Neuronal stem cell (in vitro differentiated cells): ENCODE measurements at regions not wholly inside any gene's neighbourhood (a gene's known extent, or its start where the extent isn't known, plus 50 kb on each side); places are given as distances from the start of the nearest gene placed in this dataset.

Source experiments
- DNase-seq: peaks from one replicate; pipeline ENCODE4 v3.0.0-alpha.2; 2013; ENCODE audit warnings: low spot score
- H2AFZ ChIP-seq: one replicate; pipeline ENCODE4 v1.6.1; 2013; ENCODE audit warnings: mild to moderate bottlenecking, low read length, inconsistent platforms
- H2AK5ac ChIP-seq: 2 replicates; pipeline ENCODE4 v1.6.1; 2013; ENCODE audit warnings: low read depth, mild to moderate bottlenecking, inconsistent platforms, low read length, moderate library complexity, mixed read lengths
- H2BK120ac ChIP-seq: 2 replicates; pipeline ENCODE4 v1.6.1; 2013; ENCODE audit warnings: low read depth, mild to moderate bottlenecking, inconsistent platforms, low read length, moderate library complexity, mixed read lengths
- H2BK12ac ChIP-seq: one replicate; pipeline ENCODE4 v1.6.1; 2013; ENCODE audit warnings: low read length, inconsistent platforms
- H2BK15ac ChIP-seq: 2 replicates; pipeline ENCODE4 v1.6.1; 2013; ENCODE audit warnings: mild to moderate bottlenecking, low read length, inconsistent platforms, mixed read lengths
- H2BK5ac ChIP-seq: one replicate; pipeline ENCODE4 v1.6.1; 2013; ENCODE audit warnings: inconsistent platforms, mild to moderate bottlenecking, low read length, moderate library complexity
- H3K14ac ChIP-seq: one replicate; pipeline ENCODE4 v1.6.1; 2013; ENCODE audit warnings: low read length, inconsistent platforms
- H3K18ac ChIP-seq: 2 replicates; pipeline ENCODE4 v1.6.1; 2013; ENCODE audit warnings: low read length, inconsistent platforms
- H3K23ac ChIP-seq: 2 replicates; pipeline ENCODE4 v1.6.1; 2013; ENCODE audit warnings: low read depth, mild to moderate bottlenecking, mixed read lengths, low read length, inconsistent platforms; ENCODE audit not compliant: poor library complexity
- H3K27ac ChIP-seq: replicated peaks from 3 replicates; pipeline ENCODE4 v1.5.1; 2013; ENCODE audit warnings: low read length, inconsistent platforms
- H3K27me3 ChIP-seq, 3 experiments: 2 replicates each; pipeline ENCODE4 v1.6.1; 2013; ENCODE audit warnings: low read length in 3 of 3, mild to moderate bottlenecking in 2 of 3, inconsistent platforms in 1 of 3, low read depth in 1 of 3, mixed read lengths in 1 of 3, moderate library complexity in 1 of 3; ENCODE audit not compliant: control insufficient read depth in 3 of 3, insufficient read depth in 3 of 3
- H3K36me3 ChIP-seq, 2 donors: replicated peaks in 1 of 2; 2 replicates each; pipeline ENCODE4 v1.6.1; 2013; ENCODE audit warnings: low read length in 2 of 2; ENCODE audit not compliant: control insufficient read depth in 2 of 2, insufficient read depth in 2 of 2
- H3K4ac ChIP-seq: 2 replicates; pipeline ENCODE4 v1.6.1; 2013; ENCODE audit warnings: inconsistent platforms, mild to moderate bottlenecking, low read length, moderate library complexity
- H3K4me1 ChIP-seq, 2 donors: 1 replicate in 1 of 2; 2 replicates in 1 of 2; pipeline ENCODE4 v1.6.1; 2013; ENCODE audit warnings: low read length in 2 of 2, low read depth in 1 of 2; ENCODE audit not compliant: control insufficient read depth in 2 of 2, insufficient read depth in 1 of 2
- H3K4me2 ChIP-seq: one replicate; pipeline ENCODE4 v1.6.1; 2013; ENCODE audit warnings: mild to moderate bottlenecking, low read length, inconsistent platforms; ENCODE audit not compliant: insufficient read depth, poor library complexity, severe bottlenecking
- H3K4me3 ChIP-seq, 2 donors: 2 replicates each; pipeline ENCODE4 v1.5.1; 2013; ENCODE audit warnings: low read length in 2 of 2, mild to moderate bottlenecking in 2 of 2, inconsistent platforms in 1 of 2, moderate library complexity in 1 of 2
- H3K79me1 ChIP-seq: one replicate; pipeline ENCODE4 v1.6.1; 2013; ENCODE audit warnings: low read depth, mild to moderate bottlenecking, inconsistent platforms, low read length, moderate library complexity
- H3K9ac ChIP-seq: one replicate; pipeline ENCODE4 v1.6.1; 2013; ENCODE audit warnings: mild to moderate bottlenecking, low read depth, low read length, inconsistent platforms; ENCODE audit not compliant: poor library complexity
- H3K9me3 ChIP-seq, 2 donors: replicated peaks in 1 of 2; 2 replicates each; pipeline versions ENCODE3 to v1.6.1; 2013; ENCODE audit warnings: low read length in 2 of 2, mild to moderate bottlenecking in 2 of 2, inconsistent platforms in 1 of 2, low read depth in 1 of 2, mixed read lengths in 1 of 2, moderate library complexity in 1 of 2; ENCODE audit not compliant: control insufficient read depth in 2 of 2, insufficient read depth in 1 of 2
- H4K8ac ChIP-seq: one replicate; pipeline ENCODE4 v1.6.1; 2013; ENCODE audit warnings: low read depth, mild to moderate bottlenecking, inconsistent platforms, low read length, moderate library complexity
- H4K91ac ChIP-seq: one replicate; pipeline ENCODE4 v1.6.1; 2013; ENCODE audit warnings: low read length, low read depth, mild to moderate bottlenecking, inconsistent platforms; ENCODE audit not compliant: poor library complexity
- WGBS, 2 donors: extraction: QIAGEN DNeasy Blood & Tissue Kit; methylation state at CpG; one replicate each; pipeline ENCODE4 v1.1.7; 2013; ENCODE audit warnings: missing lambda C conversion rate in 2 of 2, mixed read lengths in 1 of 2; ENCODE audit not compliant: insufficient read length in 2 of 2, insufficient replicate concordance in 1 of 2; ENCODE audit errors: extremely low coverage in 2 of 2; 5-methylcytosine and 5-hydroxymethylcytosine counted together

DNA sequence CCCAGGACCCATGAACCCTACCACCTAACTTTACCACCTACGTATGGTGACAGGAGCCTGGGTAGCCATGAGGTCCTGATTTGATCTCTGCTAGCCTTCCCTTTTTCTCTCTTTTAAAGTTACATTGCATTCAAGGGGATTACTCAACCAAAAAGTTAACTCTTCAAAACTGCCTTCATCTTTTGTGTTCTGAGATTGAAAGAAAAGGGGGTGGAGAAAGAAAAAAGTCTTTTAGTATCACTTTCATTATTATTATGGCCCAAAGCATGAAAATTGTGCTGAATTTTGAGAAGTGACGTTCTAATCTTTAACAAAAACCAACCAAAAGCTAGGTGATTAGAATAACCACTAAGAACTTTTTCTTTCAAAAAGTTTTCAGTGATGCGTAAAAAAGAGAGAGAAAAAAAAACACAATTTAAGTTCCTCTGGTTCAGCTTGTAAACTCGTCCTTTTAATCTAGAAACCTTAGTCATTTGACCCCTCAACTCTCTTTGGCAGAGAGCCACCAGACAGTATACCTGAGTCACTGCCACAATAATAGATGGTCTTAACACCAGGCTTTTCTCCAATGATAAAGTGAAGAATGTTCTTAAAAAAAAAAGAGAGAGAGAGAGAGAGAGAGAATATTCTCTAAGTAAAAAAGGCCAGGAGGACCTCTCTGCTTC lies 347.4 kb upstream of the FGF13 start:
- DNase-seq: no peak
- no CpG with 5 or more reads among the region's 4 CpGs for WGBS, 2 donors

DNA sequence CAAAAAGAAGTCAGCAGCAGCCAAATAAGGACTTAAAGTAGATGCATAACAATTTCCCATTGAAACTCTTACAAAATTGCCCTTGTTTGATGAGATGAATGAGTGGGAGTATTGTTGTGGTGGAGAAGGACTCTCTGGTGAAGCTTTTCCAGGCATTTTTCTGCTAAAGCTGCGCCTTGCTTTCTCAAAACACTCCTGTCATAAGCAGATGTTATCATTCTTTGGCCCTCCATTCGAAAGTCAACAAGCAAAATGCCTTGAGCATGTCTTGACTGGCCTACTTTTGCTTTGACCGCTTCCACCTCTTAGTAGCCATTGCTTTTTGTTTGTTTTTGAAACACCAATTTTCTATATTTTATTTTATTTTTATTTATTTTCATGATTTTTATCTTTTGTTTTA lies 340.9 kb upstream of the FGF13 start:
- no peaks in the 10 kb centered on the region for H3K9me3 ChIP-seq
- H2BK5ac ChIP-seq: no peak overlapping the region
- H4K8ac ChIP-seq: no peak overlapping the region
- H4K91ac ChIP-seq: no peak overlapping the region
- no peak for DNase-seq
- H3K79me1 ChIP-seq: no peaks in the 10 kb centered on the region
- H3K36me3 ChIP-seq: no peaks in the 10 kb centered on the region
- no peak overlapping the region for H3K23ac ChIP-seq
- H3K27ac ChIP-seq: no peak overlapping the region
- H3K4me3 ChIP-seq: no peak overlapping the region
- no peak overlapping the region for H3K14ac ChIP-seq
- no CpG with 5 or more reads among the region's 3 CpGs for WGBS, 2 donors
- H2AK5ac ChIP-seq: no peak overlapping the region
- H3K18ac ChIP-seq: no peak overlapping the region
- H3K4me1 ChIP-seq: no peaks in the 10 kb centered on the region
- H3K4ac ChIP-seq: no peak overlapping the region
- H2BK15ac ChIP-seq: no peak overlapping the region
- H3K27me3 ChIP-seq: no peaks in the 10 kb centered on the region
- no peak overlapping the region for H3K9ac ChIP-seq
- no peak overlapping the region for H2AFZ ChIP-seq
- no peak overlapping the region for H2BK120ac ChIP-seq
- H3K4me2 ChIP-seq: no peak overlapping the region
- H2BK12ac ChIP-seq: no peak overlapping the region

More for the DNA sequence above, 347.4 kb upstream of the FGF13 start:
- no peaks in the 10 kb centered on the region for H3K36me3 ChIP-seq
- peaks cover 0 to 2% of the 10 kb centered on the region in 2 donors for H3K4me1 ChIP-seq
- no peak overlapping the region for H3K4me2 ChIP-seq
- no peak overlapping the region for H4K91ac ChIP-seq
- H3K79me1 ChIP-seq: no peaks in the 10 kb centered on the region
- no peak overlapping the region for H2BK120ac ChIP-seq
- no peak overlapping the region for H2BK5ac ChIP-seq
- H3K4me3 ChIP-seq: no peak overlapping the region
- no peak overlapping the region for H3K27ac ChIP-seq
- H3K4ac ChIP-seq: no peak overlapping the region
- no peaks in the 10 kb centered on the region for H3K27me3 ChIP-seq
- H2BK15ac ChIP-seq: no peak overlapping the region
- H3K14ac ChIP-seq: no peak overlapping the region
- no peak overlapping the region for H4K8ac ChIP-seq
- H3K23ac ChIP-seq: no peak overlapping the region
- H2AK5ac ChIP-seq: no peak overlapping the region
- no peak overlapping the region for H2BK12ac ChIP-seq
- H3K18ac ChIP-seq: no peak overlapping the region
- H3K9me3 ChIP-seq: no peaks in the 10 kb centered on the region
- no peak overlapping the region for H3K9ac ChIP-seq
- H2AFZ ChIP-seq: no peak overlapping the region

GRCh38 chrX:139049465-139049864 lies 337.9 kb upstream of the FGF13 start:
- Histone ChIP-seq H2BK5ac (no peak overlapping the region), H3K79me1 (no peaks in the 10 kb centered on the region), H3K4me1 (no peaks in the 10 kb centered on the region), H3K27me3 (no peaks in the 10 kb centered on the region), H2AFZ (no peak overlapping the region), H3K27ac (no peak overlapping the region), H3K18ac (no peak overlapping the region), H3K23ac (no peak overlapping the region), H3K36me3 (no peaks in the 10 kb centered on the region), H2BK120ac (no peak overlapping the region), H3K4ac (no peak overlapping the region), H3K9me3 (no peaks in the 10 kb centered on the region), H4K8ac (no peak overlapping the region), H2BK12ac (no peak overlapping the region), H4K91ac (no peak overlapping the region), H3K14ac (no peak overlapping the region), H3K9ac (no peak overlapping the region), H2BK15ac (no peak overlapping the region), H3K4me3 (no peak overlapping the region), H3K4me2 (no peak overlapping the region), H2AK5ac (no peak overlapping the region)
- WGBS, 2 donors: no CpG with 5 or more reads among the region's 1 CpG
- DNase-seq: no peak

- H2BK5ac ChIP-seq: no peak overlapping the region
- no CpG with 5 or more reads among the region's 6 CpGs for WGBS, 2 donors
- no peak overlapping the region for H2BK15ac ChIP-seq
- no peaks in the 10 kb centered on the region for H3K4me1 ChIP-seq
- no peak overlapping the region for H2BK120ac ChIP-seq
- H3K4me2 ChIP-seq: no peak overlapping the region
- H3K4me3 ChIP-seq: no peak overlapping the region
- no peak overlapping the region for H3K4ac ChIP-seq
- H3K18ac ChIP-seq: no peak overlapping the region
- no peak overlapping the region for H4K8ac ChIP-seq
- no peak for DNase-seq
- no peak overlapping the region for H3K27ac ChIP-seq
- no peak overlapping the region for H2AK5ac ChIP-seq
- no peak overlapping the region for H3K23ac ChIP-seq
- no peaks in the 10 kb centered on the region for H3K9me3 ChIP-seq
- H3K9ac ChIP-seq: no peak overlapping the region
- H3K36me3 ChIP-seq: no peaks in the 10 kb centered on the region
- no peak overlapping the region for H2AFZ ChIP-seq
- H3K79me1 ChIP-seq: no peaks in the 10 kb centered on the region
- H3K27me3 ChIP-seq: no peaks in the 10 kb centered on the region
- H2BK12ac ChIP-seq: no peak overlapping the region
- H3K14ac ChIP-seq: no peak overlapping the region
- no peak overlapping the region for H4K91ac ChIP-seq
Observed at GRCh38 chrX:139044680-139045079, 333.2 kb upstream of the FGF13 start.
